HG02981 (cell line): ENCODE measurements at regions not wholly inside any gene's neighbourhood (a gene's known extent, or its start where the extent isn't known, plus 50 kb on each side); places are given as distances from the start of the nearest gene placed in this dataset.

Experiments used
- ATAC-seq: cut with Tn5 transposase; IDR thresholded peaks from one replicate; pipeline ENCODE4 v1.9.1; 2021; ENCODE audit warnings: mild to moderate bottlenecking, moderate library complexity; ENCODE audit not compliant: unreplicated experiment

DNA sequence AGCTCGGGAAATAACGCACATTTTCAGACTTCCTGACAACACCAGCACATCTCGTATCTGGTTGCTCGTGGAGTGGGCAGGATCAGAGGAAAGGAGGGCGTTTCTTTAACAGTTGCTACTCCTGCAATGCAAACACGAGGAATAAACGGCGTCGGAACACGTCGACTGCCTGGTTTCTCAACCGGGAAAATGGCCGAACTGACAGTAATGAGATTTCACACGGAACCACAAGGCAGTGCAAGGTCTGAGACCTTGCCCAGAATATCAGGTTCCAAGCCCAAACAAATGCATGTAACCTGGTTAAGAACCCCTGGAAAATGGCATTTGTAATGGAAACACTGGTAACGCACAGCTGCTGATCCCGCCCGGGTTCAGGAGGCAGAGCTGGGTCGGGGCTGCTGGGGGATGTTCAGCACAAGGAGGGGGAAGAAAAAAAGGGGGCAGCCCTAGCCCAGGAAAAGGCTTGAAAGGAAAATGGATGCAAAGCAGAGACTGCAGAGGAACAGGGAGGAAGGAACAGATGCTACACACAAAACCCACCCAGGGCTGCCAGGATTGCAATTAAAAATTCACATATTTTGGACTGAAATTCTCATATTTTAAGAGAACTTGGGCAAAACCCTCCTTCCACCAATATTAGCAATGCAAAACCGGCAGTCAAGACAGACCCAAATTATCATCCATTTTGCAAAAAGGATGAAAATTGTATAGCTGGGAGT is 61.6 kb upstream of the KLHL29 start:
- no peak for ATAC-seq

GRCh38 chr2:23323917-23324680 is 60.9 kb upstream of the KLHL29 start:
- ATAC-seq: no peak

GRCh38 chr2:23326330-23326729 is 58.6 kb upstream of the KLHL29 start:
- ATAC-seq: no peak

DNA sequence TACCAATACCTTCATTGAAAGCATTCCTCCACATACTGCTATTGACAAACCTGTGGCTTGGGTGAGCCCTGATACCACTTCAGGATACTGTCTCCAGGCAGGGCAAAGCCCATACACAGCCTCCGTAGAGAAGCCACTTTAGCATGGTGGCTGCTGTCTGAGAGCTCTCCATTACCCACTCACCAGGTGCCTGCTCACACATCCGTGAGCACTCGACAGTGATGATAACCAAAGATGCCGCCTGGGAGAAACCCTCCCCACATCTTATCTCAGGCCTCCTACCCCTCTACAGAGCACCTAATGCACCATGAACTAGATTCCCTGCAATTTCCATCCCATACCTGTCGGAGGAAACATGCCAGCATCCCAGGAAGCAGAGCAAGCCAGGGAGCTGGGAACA is 57.6 kb upstream of the KLHL29 start:
- no peak for ATAC-seq

GRCh38 chr2:23327887-23328286 is 57.1 kb upstream of the KLHL29 start:
- no peak for ATAC-seq

- no peak for ATAC-seq
Observed at GRCh38 chr2:23330214-23330613, 54.8 kb upstream of the KLHL29 start.
